ENCODE measurements at regions not wholly inside any gene's neighbourhood (a gene's known extent, or its start where the extent isn't known, plus 50 kb on each side); places are given as distances from the start of the nearest gene placed in this dataset.

DNA sequence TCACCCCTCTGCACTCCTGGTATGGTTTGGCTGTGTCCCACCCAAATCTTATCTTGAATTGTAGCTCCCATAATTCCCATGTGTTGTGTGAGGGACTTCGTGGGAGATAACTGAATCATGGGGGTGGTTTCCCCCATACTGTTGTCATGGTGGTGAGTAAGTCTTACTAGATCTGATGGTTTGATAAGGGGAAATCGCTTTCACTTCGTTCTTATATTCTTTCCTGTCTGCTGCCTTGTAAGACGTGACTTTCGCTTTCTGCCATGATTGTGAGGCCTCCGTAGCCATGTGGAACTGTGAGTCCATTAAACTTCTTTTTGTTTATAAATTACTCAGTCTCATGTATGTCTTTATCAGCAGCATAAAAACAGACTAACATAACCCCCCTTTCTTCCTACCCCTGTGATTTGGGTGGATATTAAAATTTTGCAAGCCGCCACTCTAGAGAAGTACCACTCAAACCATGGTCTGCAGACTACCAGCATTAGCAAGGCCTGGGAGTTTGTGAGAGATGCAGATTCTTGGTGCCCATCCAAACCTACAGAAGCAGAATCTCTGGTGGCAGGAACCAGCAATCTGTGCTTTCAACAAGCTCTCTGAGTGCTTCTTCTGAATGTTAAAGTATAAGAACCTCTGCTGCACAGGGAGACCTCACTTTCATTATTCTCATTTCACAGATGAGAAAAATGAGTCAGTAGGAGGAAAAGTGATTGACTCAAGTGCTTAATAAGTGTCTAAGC is 999.5 kb upstream of the EEF2KMT start:
- peak in 8 of 58 donors; percentile 0 to 26 (median 5) for DNase-seq

GRCh38 chr16:6095414-6095813 is 997.8 kb upstream of the EEF2KMT start:
- peak in 1 of 58 donors; percentile 0 for DNase-seq

GRCh38 chr16:6091021-6091420 is 993.4 kb upstream of the EEF2KMT start:
- no peak for DNase-seq

DNA sequence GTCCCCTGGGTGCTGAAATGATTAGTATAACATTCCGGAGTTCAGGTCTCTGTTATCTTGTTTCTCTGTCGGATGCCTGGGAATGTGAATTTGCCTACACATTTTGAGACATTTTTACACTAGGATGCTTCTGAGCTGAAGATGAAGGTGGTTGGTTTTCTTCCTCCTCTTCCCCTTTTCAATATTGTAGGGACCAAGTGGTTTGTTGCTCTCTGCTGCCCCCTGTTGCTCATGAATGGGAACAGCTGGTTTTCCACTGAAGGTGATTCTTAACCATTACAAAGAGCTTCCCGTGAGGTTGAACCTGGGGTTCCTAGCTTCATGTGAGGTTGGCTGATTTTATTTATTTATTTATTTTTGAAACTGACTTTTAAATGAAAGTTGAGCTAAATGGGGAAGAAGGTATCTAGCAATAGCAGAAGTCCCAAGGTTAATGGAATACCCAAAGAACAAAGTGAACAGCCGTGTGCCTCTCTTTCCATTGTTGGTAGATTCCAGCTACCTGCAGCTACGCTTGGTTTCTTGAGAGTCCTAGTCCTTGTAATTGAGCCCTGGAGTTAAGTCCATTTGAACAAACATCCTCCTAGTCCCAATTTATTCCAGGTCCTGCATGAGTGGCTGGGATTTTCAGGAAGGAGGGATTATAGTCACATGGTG is 983.9 kb upstream of the EEF2KMT start:
- DNase-seq: peak in 36 of 58 donors; percentile 0 to 50 (median 7)

- DNase-seq: no peak
These were observed 979.0 kb upstream of the EEF2KMT start for GRCh38 chr16:6076631-6077030.

GRCh38 chr16:6068063-6068462 is 970.5 kb upstream of the EEF2KMT start:
- no peak for DNase-seq

- DNase-seq: no peak
These were observed 969.1 kb upstream of the EEF2KMT start for GRCh38 chr16:6066652-6067051.

- no peak for DNase-seq
These were observed 965.9 kb upstream of the EEF2KMT start for GRCh38 chr16:6063526-6063925.

GRCh38 chr16:6059671-6060070 is 962.1 kb upstream of the EEF2KMT start:
- no peak for DNase-seq

DNA sequence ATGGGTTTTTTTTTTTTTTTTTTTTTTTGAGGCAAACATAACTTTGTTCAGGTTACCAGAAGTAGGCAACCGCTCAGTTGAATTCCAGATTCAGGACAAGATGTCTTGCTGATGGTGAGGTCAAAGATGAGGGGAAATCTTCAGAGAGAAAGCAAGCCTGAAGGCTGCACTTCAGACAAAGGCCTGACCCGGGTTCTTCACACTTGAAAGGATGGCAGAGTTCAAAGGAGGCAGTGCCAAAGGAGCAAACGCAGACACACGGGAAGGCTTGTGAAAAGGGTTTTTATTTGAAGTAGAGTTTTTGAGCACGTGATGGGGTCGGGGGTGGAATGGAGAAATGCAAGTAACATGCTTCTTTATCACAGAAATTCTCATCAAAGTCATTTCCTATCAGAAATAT is 960.2 kb upstream of the EEF2KMT start:
- DNase-seq: no peak

DNA sequence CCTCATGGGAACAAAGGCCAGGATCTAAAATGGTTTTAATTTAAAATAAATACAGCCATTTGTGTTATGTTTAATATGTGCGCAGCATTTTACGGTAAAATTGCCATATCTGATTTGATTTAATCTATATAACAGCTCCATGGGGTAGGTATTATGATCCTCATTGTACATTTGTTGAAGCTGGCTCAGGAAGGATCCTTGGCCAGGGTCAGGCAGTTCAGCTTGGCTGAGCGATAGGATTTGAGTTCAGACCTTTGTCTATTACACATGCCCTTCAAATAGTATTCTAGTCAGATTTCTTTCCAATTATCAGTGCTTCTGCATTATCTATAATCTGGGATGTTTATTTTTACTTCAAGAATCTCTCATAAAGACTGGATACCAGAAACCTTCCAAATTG is 950.4 kb upstream of the EEF2KMT start:
- DNase-seq: no peak

GRCh38 chr16:6047325-6047724 is 949.7 kb upstream of the EEF2KMT start:
- peak in 3 of 58 donors; percentile 7 to 27 (median 22) for DNase-seq

DNA sequence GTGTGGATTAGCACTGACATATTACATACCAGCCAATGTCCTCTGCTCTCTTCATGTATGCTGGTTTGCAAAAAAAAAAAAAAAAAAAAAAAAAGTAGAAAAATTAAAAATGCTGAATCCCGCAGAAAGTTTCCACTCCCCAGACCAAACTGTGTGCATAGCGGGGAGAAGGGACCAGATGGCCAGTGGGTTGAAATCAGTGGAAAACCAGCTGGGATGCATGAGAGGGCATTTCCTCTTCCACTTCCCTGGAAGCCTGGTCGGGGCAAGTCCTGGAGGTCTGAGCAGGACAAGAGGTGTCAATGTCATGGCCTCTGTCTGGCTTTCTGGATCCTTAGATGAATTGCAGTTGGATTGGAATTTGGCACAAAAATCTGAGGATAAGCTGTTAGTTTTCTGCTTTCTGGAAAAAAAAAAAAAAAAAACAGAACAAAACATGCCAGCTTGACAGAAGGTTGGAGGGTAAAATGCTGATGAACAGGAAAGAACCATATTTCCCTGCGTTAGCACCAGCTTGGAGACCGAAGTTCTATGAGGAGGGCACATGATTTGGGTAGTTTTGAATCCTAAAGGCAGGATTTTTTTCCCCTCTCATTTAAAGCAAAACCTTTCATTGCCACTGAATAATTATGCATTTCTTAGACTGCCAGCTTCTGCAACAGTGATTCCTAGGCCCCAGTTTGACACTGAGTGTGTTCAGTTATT is 941.5 kb upstream of the EEF2KMT start:
- DNase-seq: no peak

- DNase-seq: no peak
These were observed 937.6 kb upstream of the EEF2KMT start for GRCh38 chr16:6035161-6035560.

DNA sequence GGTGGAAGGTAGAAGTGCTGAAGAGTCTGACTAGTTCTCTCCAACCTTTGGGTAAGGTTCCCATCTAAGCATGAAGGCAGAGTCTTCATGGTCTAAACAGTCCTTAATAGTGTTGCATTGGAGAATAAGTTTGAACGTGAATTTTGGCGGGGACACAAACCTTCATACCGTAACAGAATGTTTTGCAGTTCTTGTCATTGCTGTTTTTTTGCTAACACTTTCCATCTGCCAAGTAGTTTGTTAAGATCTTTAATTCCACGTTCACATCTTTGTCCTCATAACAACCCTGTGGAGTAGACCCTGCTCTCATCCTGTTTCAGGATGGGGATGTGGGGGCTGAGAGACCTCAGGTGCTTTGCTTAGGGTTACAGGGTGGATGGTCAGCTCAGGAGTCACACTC is 936.9 kb upstream of the EEF2KMT start:
- no peak for DNase-seq

DNA sequence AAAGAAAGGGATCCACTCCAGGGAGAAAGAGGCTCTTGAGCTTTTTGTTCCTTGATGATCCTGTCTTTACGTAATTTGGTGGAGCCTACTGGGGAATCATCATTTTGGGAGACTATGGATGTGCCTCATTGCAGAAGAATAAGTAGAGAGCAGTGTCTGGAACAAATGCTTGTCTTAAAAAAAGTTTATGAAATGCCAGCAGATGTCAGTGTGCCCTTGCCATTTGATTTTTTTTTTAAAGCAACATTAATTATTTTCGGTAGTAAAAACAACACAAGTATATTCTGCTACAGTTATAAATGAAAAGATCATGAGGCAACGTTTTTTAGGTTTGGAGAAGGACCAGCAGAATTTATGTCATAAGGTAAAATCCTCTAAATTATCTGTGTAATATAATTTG is 934.8 kb upstream of the EEF2KMT start:
- no peak for DNase-seq

DNA sequence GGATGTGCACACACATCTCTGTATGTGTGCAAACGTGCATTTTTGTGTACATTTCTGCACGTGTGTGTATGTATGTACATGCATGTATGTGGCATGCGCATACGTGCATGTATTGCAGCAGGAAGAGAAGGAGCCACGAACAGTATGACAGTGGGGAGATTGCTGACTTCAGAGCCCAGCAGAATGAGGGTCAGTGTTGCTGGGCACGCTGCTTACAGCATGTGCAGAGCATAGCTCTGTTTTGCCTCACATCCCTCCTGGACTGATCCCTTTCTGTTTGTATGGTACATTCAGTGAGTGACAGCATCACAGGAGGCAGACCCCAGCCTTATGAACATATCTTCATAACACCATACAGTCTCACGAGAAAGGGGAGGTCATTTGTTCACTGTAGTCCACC is 934.0 kb upstream of the EEF2KMT start:
- DNase-seq: no peak

DNA sequence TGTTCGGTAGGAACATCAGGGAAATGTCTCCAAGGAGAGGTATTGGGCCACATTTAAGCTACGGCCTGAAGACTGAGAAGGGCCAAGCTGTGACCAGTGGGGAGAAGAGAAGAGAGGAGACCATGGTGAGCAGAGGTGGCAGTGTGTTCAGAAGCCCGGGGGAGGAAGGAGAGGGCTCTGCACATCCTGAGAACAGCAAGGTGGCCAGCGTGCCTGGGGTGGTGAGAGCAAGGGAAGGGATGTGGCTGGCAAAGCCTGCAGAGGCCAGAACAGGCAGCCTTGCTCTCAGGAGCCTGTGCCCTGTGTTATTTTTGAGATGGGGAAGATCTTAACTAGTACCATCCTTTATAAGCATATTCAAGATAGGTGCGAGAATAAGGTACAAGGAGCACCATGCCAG is 933.5 kb upstream of the EEF2KMT start:
- no peak for DNase-seq

GRCh38 chr16:6027733-6028132 is 930.1 kb upstream of the EEF2KMT start:
- DNase-seq: no peak

DNA sequence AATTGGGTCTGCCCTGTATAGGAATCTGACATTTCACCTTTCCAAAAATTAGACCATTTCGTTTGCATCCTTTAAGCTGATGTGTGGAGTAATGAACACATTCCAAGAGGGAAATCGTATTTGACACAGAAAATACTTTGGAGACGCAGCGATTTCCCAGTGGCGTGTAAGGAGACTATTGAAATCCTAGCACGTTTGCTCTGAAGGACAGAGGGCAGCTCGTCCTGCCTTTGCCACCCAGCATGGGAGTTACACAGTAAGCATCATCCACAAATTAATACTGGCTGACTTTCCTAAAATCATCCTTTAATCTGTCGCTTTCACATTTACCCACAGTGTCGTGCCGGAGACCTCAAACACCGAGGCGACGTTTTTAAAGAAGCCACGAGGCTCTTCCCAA is 925.9 kb upstream of the EEF2KMT start:
- DNase-seq: no peak

GRCh38 chr16:6021276-6021943 is 923.8 kb upstream of the EEF2KMT start:
- DNase-seq: no peak

Measured in anterior cingulate cortex (tissue), 58 donors.